Fibroblast of lung (primary cell): ENCODE measurements at regions not wholly inside any gene's neighbourhood (a gene's known extent, or its start where the extent isn't known, plus 50 kb on each side); places are given as distances from the start of the nearest gene placed in this dataset.
"Not testable (repeated sequence)": the region's sequence is repeated elsewhere in the genome, so short reads cannot be mapped to it uniquely, and the experiment has no call there.

ENCODE experiments used
- DNase-seq, 2 donors: peaks; one replicate each; pipeline versions ENCODE4 v3.0.0 to v3.0.0-alpha.2; 2010; ENCODE audit warnings: low read depth in 2 of 2
- H2AFZ ChIP-seq: 2 replicates; pipeline ENCODE4 v1.5.1; 2012; ENCODE audit warnings: low read length, control low read depth, inconsistent platforms
- H3K27ac ChIP-seq: 2 replicates; pipeline ENCODE4 v1.5.1; 2011; ENCODE audit warnings: low read length, control low read depth; ENCODE audit not compliant: insufficient read depth
- H3K27me3 ChIP-seq: 2 replicates; pipeline ENCODE4 v1.5.1; 2011; ENCODE audit warnings: mild to moderate bottlenecking, low read length; ENCODE audit not compliant: control insufficient read depth, insufficient read depth
- H3K36me3 ChIP-seq: 2 replicates; pipeline ENCODE4 v1.5.1; 2011; ENCODE audit warnings: low read length; ENCODE audit not compliant: control insufficient read depth, insufficient read depth
- H3K4me1 ChIP-seq: 2 replicates; pipeline ENCODE4 v1.5.1; 2011; ENCODE audit warnings: low read length; ENCODE audit not compliant: control insufficient read depth, insufficient read depth; ENCODE audit errors: extremely low read depth
- H3K4me2 ChIP-seq: 2 replicates; pipeline ENCODE4 v1.5.1; 2011; ENCODE audit warnings: low read length, control low read depth; ENCODE audit not compliant: insufficient read depth; ENCODE audit errors: extremely low read depth
- H3K4me3 ChIP-seq, 4 experiments: fragments of 200-600 bp in 1 of 4; sonication (generic) in 1 of 4; replicated peaks in 1 of 4; 2 replicates each; pipeline ENCODE4 v1.5.1; 2011 to 2016; ENCODE audit warnings: low read length in 4 of 4, low read depth in 3 of 4, mild to moderate bottlenecking in 3 of 4, control low read depth in 2 of 4, inconsistent platforms in 1 of 4, mixed read lengths in 1 of 4; ENCODE audit not compliant: insufficient read depth in 1 of 4; ENCODE audit errors: control extremely low read depth in 1 of 4
- H3K79me2 ChIP-seq: 2 replicates; pipeline ENCODE4 v1.5.1; 2012; ENCODE audit warnings: mild to moderate bottlenecking, low read length, inconsistent platforms; ENCODE audit not compliant: control insufficient read depth, insufficient read depth
- H3K9ac ChIP-seq: 2 replicates; pipeline ENCODE4 v1.5.1; 2011; ENCODE audit warnings: mild to moderate bottlenecking, low read length, control low read depth; ENCODE audit not compliant: insufficient read depth
- H3K9me3 ChIP-seq: 2 replicates; pipeline ENCODE4 v1.5.1; 2012; ENCODE audit warnings: low read depth, low read length; ENCODE audit not compliant: control insufficient read depth, insufficient read depth
- H4K20me1 ChIP-seq: 2 replicates; pipeline ENCODE4 v1.5.1; 2011; ENCODE audit warnings: low read length; ENCODE audit not compliant: control insufficient read depth, insufficient read depth; ENCODE audit errors: extremely low read depth
- CTCF ChIP-seq, 2 donors: IDR thresholded peaks in 1 of 2; conservative IDR thresholded peaks in 1 of 2; 1 replicate in 1 of 2; 2 replicates in 1 of 2; pipeline ENCODE4 v1.5.1; 2011 to 2012; ENCODE audit warnings: low read length in 2 of 2, control low read depth in 1 of 2, inconsistent platforms in 1 of 2, low read depth in 1 of 2, mild to moderate bottlenecking in 1 of 2
- EZH2 ChIP-seq: IDR thresholded peaks from 2 replicates; pipeline ENCODE4 v1.5.1; 2012; ENCODE audit warnings: low read length, control low read depth, mild to moderate bottlenecking; ENCODE audit errors: missing control alignments

DNA sequence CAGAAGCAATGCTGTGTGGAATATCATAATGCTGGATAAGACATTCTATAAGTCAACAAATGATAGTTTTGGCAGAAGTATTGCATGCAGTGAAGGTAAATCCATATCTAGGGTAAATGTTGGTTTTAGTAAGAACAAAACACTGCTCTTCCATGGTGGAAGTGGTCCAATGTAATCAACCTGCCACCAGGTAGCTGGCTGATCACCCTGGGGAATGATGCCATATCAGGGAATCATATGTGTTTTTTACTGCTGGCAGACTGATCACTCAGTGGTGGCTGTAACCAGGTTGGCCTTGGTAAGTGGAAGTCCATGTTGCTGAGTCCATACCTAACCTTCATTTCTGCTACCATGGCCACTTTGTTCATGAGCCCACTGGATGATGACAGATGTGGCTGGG, 74.0 kb upstream of the CENPE start:
- no peaks in the 10 kb centered on the region for H3K4me1 ChIP-seq
- no peaks in the 10 kb centered on the region for H4K20me1 ChIP-seq
- no peak overlapping the region for H2AFZ ChIP-seq
- H3K36me3 ChIP-seq: no peaks in the 10 kb centered on the region
- H3K79me2 ChIP-seq: no peaks in the 10 kb centered on the region
- no peak overlapping the region for H3K27ac ChIP-seq
- no peak overlapping the region for H3K9ac ChIP-seq
- no peak for DNase-seq
- no peak overlapping the region for H3K4me2 ChIP-seq
- no peaks in the 10 kb centered on the region for H3K27me3 ChIP-seq
- H3K9me3 ChIP-seq: no peaks in the 10 kb centered on the region
- H3K4me3 ChIP-seq: no peak overlapping the region
- TF ChIP-seq EZH2 (no peak), CTCF (conservative IDR thresholded peaks at IDR 0.05 in 1 of 2, IDR thresholded peaks at IDR 0.05 in 1 of 2; ENCODE audit: low read depth in 1 of 2, low read length in 2 of 2) (no peak)

- Histone ChIP-seq H3K9ac (no peak overlapping the region), H3K36me3 (no peaks in the 10 kb centered on the region), H4K20me1 (no peaks in the 10 kb centered on the region), H3K4me3 (no peak overlapping the region), H3K4me1 (no peaks in the 10 kb centered on the region), H3K27ac (no peak overlapping the region), H3K79me2 (no peaks in the 10 kb centered on the region), H3K4me2 (no peak overlapping the region), H3K9me3 (no peaks in the 10 kb centered on the region), H2AFZ (no peak overlapping the region), H3K27me3 (no peaks in the 10 kb centered on the region)
- DNase-seq: no peak
- no peak for TF ChIP-seq CTCF (conservative IDR thresholded peaks at IDR 0.05 in 1 of 2, IDR thresholded peaks at IDR 0.05 in 1 of 2; ENCODE audit: low read depth in 1 of 2, low read length in 2 of 2)
- TF ChIP-seq EZH2: no peak
Observed at GRCh38 chr4:103268746-103269145, 70.6 kb upstream of the CENPE start.

DNA sequence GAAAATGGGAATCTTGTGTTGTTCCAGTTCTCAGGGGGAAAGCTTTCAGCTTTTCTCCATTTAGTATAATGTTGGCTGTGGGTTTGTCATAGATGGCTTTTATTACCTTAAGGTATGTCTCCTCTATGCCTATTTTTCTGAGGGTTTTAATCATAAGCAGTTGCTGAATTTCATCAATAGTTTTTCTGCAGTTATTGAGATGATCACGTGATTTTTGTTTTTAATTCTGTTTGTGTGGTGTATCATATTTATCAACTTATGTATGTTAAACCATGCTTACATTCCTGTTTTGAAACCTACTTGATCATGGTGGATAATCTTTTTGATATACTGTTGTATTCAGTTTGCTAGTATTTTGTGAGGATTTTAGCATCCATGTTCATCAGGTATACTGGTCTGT, 66.8 kb upstream of the CENPE start:
- H3K27ac ChIP-seq: no peak overlapping the region

GRCh38 chr4:103256068-103256467, 57.9 kb upstream of the CENPE start:
- not testable (repeated sequence) for H3K27me3 ChIP-seq, DNase-seq, H3K27ac ChIP-seq, H3K4me2 ChIP-seq, H2AFZ ChIP-seq, H3K4me1 ChIP-seq, H3K4me3 ChIP-seq, H3K9ac ChIP-seq, H4K20me1 ChIP-seq, H3K36me3 ChIP-seq, H3K9me3 ChIP-seq, H3K79me2 ChIP-seq

More for the DNA sequence above, 66.8 kb upstream of the CENPE start:
- Histone ChIP-seq H3K4me3 (no peak overlapping the region), H3K27me3 (no peaks in the 10 kb centered on the region), H4K20me1 (no peaks in the 10 kb centered on the region), H3K79me2 (no peaks in the 10 kb centered on the region), H3K9me3 (no peaks in the 10 kb centered on the region), H3K36me3 (no peaks in the 10 kb centered on the region), H3K4me2 (no peak overlapping the region), H3K9ac (no peak overlapping the region), H2AFZ (no peak overlapping the region), H3K4me1 (no peaks in the 10 kb centered on the region)
- no peak for DNase-seq
- no peak for TF ChIP-seq CTCF (conservative IDR thresholded peaks at IDR 0.05 in 1 of 2, IDR thresholded peaks at IDR 0.05 in 1 of 2; ENCODE audit: low read depth in 1 of 2, low read length in 2 of 2)
- no peak for TF ChIP-seq EZH2
